H4 (cell line): ENCODE measurements at regions not wholly inside any gene's neighbourhood (a gene's known extent, or its start where the extent isn't known, plus 50 kb on each side); places are given as distances from the start of the nearest gene placed in this dataset.

Source experiments
- DNase-seq: peaks from one replicate; pipeline ENCODE4 v3.0.0-alpha.2; 2015; ENCODE audit warnings: low spot score

- DNase-seq, result peak; percentile 50
Observed at GRCh38 chr20:50425076-50425475, 85.1 kb upstream of the PTPN1 start.

- no peak for DNase-seq
Observed at GRCh38 chr20:50426866-50427718, 83.1 kb upstream of the PTPN1 start.

- DNase-seq, result no peak
Observed at GRCh38 chr20:50427719-50428083, 82.5 kb upstream of the PTPN1 start.

- no peak for DNase-seq
Observed at GRCh38 chr20:50428097-50428828, 81.9 kb upstream of the PTPN1 start.

GRCh38 chr20:50429412-50429811 lies 80.8 kb upstream of the PTPN1 start:
- DNase-seq, result no peak

- no peak for DNase-seq
Observed at GRCh38 chr20:50431066-50431450, 79.1 kb upstream of the PTPN1 start.

GRCh38 chr20:50433001-50433761 lies 77.0 kb upstream of the PTPN1 start:
- no peak for DNase-seq

- DNase-seq, result no peak
Observed at GRCh38 chr20:50434321-50434652, 75.9 kb upstream of the PTPN1 start.

GRCh38 chr20:50434653-50435396 lies 75.4 kb upstream of the PTPN1 start:
- DNase-seq, result peak; percentile 91

- no peak for DNase-seq
Observed at GRCh38 chr20:50435397-50436051, 74.7 kb upstream of the PTPN1 start.

- no peak for DNase-seq
Observed at GRCh38 chr20:50436052-50436656, 74.0 kb upstream of the PTPN1 start.

- DNase-seq, result no peak
Observed at GRCh38 chr20:50436696-50437095, 73.5 kb upstream of the PTPN1 start.

GRCh38 chr20:50438986-50439407 lies 71.2 kb upstream of the PTPN1 start:
- peak; percentile 43 for DNase-seq

GRCh38 chr20:50439539-50440453 lies 70.4 kb upstream of the PTPN1 start:
- no peak for DNase-seq

GRCh38 chr20:50442512-50442911 lies 67.7 kb upstream of the PTPN1 start:
- no peak for DNase-seq

- DNase-seq, result no peak
Observed at GRCh38 chr20:50445354-50446151, 64.6 kb upstream of the PTPN1 start.

- no peak for DNase-seq
Observed at GRCh38 chr20:50446351-50447101, 63.7 kb upstream of the PTPN1 start.

GRCh38 chr20:50447102-50447804 lies 62.9 kb upstream of the PTPN1 start:
- no peak for DNase-seq
